Ishikawa (cell line): ENCODE measurements at regions not wholly inside any gene's neighbourhood (a gene's known extent, or its start where the extent isn't known, plus 50 kb on each side); places are given as distances from the start of the nearest gene placed in this dataset.

ENCODE experiments used
- CEBPB ChIP-seq: IDR thresholded peaks from 2 replicates; pipeline ENCODE4 v1.6.1; 2012
- CREB1 ChIP-seq: IDR thresholded peaks from 2 replicates; pipeline ENCODE4 v1.6.1; 2012; ENCODE audit warnings: low read depth
- EGR1 ChIP-seq: IDR thresholded peaks from 2 replicates; pipeline ENCODE4 v1.6.1; 2012
- EP300 ChIP-seq: IDR thresholded peaks from 2 replicates; pipeline ENCODE4 v1.6.1; 2012; ENCODE audit warnings: borderline replicate concordance
- FOXM1 ChIP-seq: IDR thresholded peaks from 2 replicates; pipeline ENCODE4 v1.6.1; 2012; ENCODE audit warnings: low read depth, borderline replicate concordance
- MAX ChIP-seq: IDR thresholded peaks from 2 replicates; pipeline ENCODE4 v1.6.1; 2012
- NFIC ChIP-seq: IDR thresholded peaks from 2 replicates; pipeline ENCODE4 v1.6.1; 2012
- RAD21 ChIP-seq: IDR thresholded peaks from 2 replicates; pipeline ENCODE4 v1.6.1; 2012; ENCODE audit warnings: low read depth
- REST ChIP-seq: IDR thresholded peaks from 2 replicates; pipeline ENCODE4 v1.6.1; 2012; ENCODE audit warnings: low read depth, mild to moderate bottlenecking
- TAF1 ChIP-seq: IDR thresholded peaks from 2 replicates; pipeline ENCODE4 v1.6.1; 2012; ENCODE audit warnings: low read depth, mild to moderate bottlenecking
- TCF12 ChIP-seq: IDR thresholded peaks from 2 replicates; pipeline ENCODE4 v1.6.1; 2012; ENCODE audit warnings: low read depth
- TEAD4 ChIP-seq: IDR thresholded peaks from 2 replicates; pipeline ENCODE4 v1.6.1; 2012
- USF1 ChIP-seq: IDR thresholded peaks from 2 replicates; pipeline ENCODE4 v1.6.1; 2012
- YY1 ChIP-seq: IDR thresholded peaks from 2 replicates; pipeline ENCODE4 v1.6.1; 2012; ENCODE audit warnings: low read depth
- ZBTB7A ChIP-seq: IDR thresholded peaks from 2 replicates; pipeline ENCODE4 v1.6.1; 2012; ENCODE audit warnings: low read depth

- TF ChIP-seq YY1 (no peak), ZBTB7A (no peak), RAD21 (no peak), NFIC (no peak), MAX (no peak), TCF12 (no peak), EP300 (no peak), TEAD4 (no peak), CREB1 (no peak), TAF1 (no peak), EGR1 (no peak), CEBPB (no peak), FOXM1 (no peak)
Measured at GRCh38 chr2:173747035-173747434, 218.1 kb downstream of the SP3 start.

GRCh38 chr2:173749315-173749714, 215.9 kb downstream of the SP3 start:
- TF ChIP-seq REST (no peak), CREB1 (no peak), RAD21 (peak; percentile 46)

GRCh38 chr2:173750353-173750801, 214.8 kb downstream of the SP3 start:
- TF ChIP-seq YY1 (no peak), TEAD4 (no peak), NFIC (no peak), ZBTB7A (no peak), FOXM1 (no peak), CREB1 (no peak), CEBPB (no peak), EGR1 (no peak), REST (no peak), TAF1 (no peak)

- TF ChIP-seq EGR1 (no peak), TAF1 (no peak), YY1 (no peak), ZBTB7A (no peak), FOXM1 (no peak), RAD21 (no peak), EP300 (no peak), CEBPB (no peak), MAX (no peak), TEAD4 (no peak), REST (no peak), CREB1 (no peak), TCF12 (no peak), NFIC (no peak), USF1 (no peak)
Measured at GRCh38 chr2:173750831-173751230, 214.3 kb downstream of the SP3 start.

- TF ChIP-seq TCF12, result no peak
Measured at GRCh38 chr2:173751245-173751975, 213.8 kb downstream of the SP3 start.

- TF ChIP-seq TAF1 (no peak), RAD21 (peak; percentile 28; the same call in 1 of the 2 replicates)
Measured at GRCh38 chr2:173752152-173752551, 213.0 kb downstream of the SP3 start.
